ENCODE measurements at regions not wholly inside any gene's neighbourhood (a gene's known extent, or its start where the extent isn't known, plus 50 kb on each side); places are given as distances from the start of the nearest gene placed in this dataset.
A peak's percentile ranks its signal among the peaks of the same experiment; 100 is the strongest.

GRCh38 chrX:119181491-119181890 is 53.9 kb upstream of the KIAA1210 start:
- DNase-seq (ENCODE audit: insufficient read length, low spot score) (peak; percentile 10), FAIRE-seq (no peak)

- FAIRE-seq = no peak
- DNase-seq (ENCODE audit: insufficient read length, low spot score) = no peak
These were observed 49.9 kb upstream of the PGRMC1 start for GRCh38 chrX:119186194-119186593.

Measured in HTR-8/SVneo (cell line).